ENCODE measurements at regions not wholly inside any gene's neighbourhood (a gene's known extent, or its start where the extent isn't known, plus 50 kb on each side); places are given as distances from the start of the nearest gene placed in this dataset.

GRCh38 chr1:48106049-48106448, 108.9 kb upstream of the TRABD2B start:
- no peak overlapping the region for H3K4me3 ChIP-seq (ENCODE audit: low read length)
- no peaks in the 10 kb centered on the region for H3K27me3 ChIP-seq (ENCODE audit: insufficient read depth, low read length)
- no peak overlapping the region for H3K9ac ChIP-seq (ENCODE audit: low read depth, low read length)
- no peak overlapping the region for H3K27ac ChIP-seq (ENCODE audit: low read length)
- H3K9me3 ChIP-seq (ENCODE audit: insufficient read depth, low read depth, low read length), result no peaks in the 10 kb centered on the region
- no peaks in the 10 kb centered on the region for H3K36me3 ChIP-seq (ENCODE audit: insufficient read depth, low read depth, low read length)
- H3K4me1 ChIP-seq (ENCODE audit: insufficient read depth, low read length), result peaks cover 8% of the 10 kb centered on the region

- H3K27me3 ChIP-seq (ENCODE audit: insufficient read depth, low read length), result no peaks in the 10 kb centered on the region
- no peaks in the 10 kb centered on the region for H3K36me3 ChIP-seq (ENCODE audit: insufficient read depth, low read depth, low read length)
- H3K27ac ChIP-seq (ENCODE audit: low read length), result no peak overlapping the region
- H3K4me3 ChIP-seq (ENCODE audit: low read length), result no peak overlapping the region
- no peak overlapping the region for H3K9ac ChIP-seq (ENCODE audit: low read depth, low read length)
- H3K9me3 ChIP-seq (ENCODE audit: insufficient read depth, low read depth, low read length), result no peaks in the 10 kb centered on the region
- no peaks in the 10 kb centered on the region for H3K4me1 ChIP-seq (ENCODE audit: insufficient read depth, low read length)
Observed at GRCh38 chr1:48105165-48105564, 108.0 kb upstream of the TRABD2B start.

- no peaks in the 10 kb centered on the region for H3K4me1 ChIP-seq (ENCODE audit: insufficient read depth, low read length)
- no peak overlapping the region for H3K4me3 ChIP-seq (ENCODE audit: low read length)
- H3K27ac ChIP-seq (ENCODE audit: low read length), result no peak overlapping the region
- H3K9ac ChIP-seq (ENCODE audit: low read depth, low read length), result no peak overlapping the region
- no peaks in the 10 kb centered on the region for H3K9me3 ChIP-seq (ENCODE audit: insufficient read depth, low read depth, low read length)
- no peaks in the 10 kb centered on the region for H3K27me3 ChIP-seq (ENCODE audit: insufficient read depth, low read length)
- H3K36me3 ChIP-seq (ENCODE audit: insufficient read depth, low read depth, low read length), result no peaks in the 10 kb centered on the region
Observed at GRCh38 chr1:48103495-48103894, 106.3 kb upstream of the TRABD2B start.

GRCh38 chr1:48102766-48103165, 105.6 kb upstream of the TRABD2B start:
- Histone ChIP-seq H3K27me3 (ENCODE audit: insufficient read depth, low read length) (peaks cover 5% of the 10 kb centered on the region), H3K4me1 (ENCODE audit: insufficient read depth, low read length) (no peaks in the 10 kb centered on the region), H3K27ac (ENCODE audit: low read length) (no peak overlapping the region), H3K9me3 (ENCODE audit: insufficient read depth, low read depth, low read length) (no peaks in the 10 kb centered on the region), H3K4me3 (ENCODE audit: low read length) (no peak overlapping the region), H3K9ac (ENCODE audit: low read depth, low read length) (no peak overlapping the region), H3K36me3 (ENCODE audit: insufficient read depth, low read depth, low read length) (no peaks in the 10 kb centered on the region)

GRCh38 chr1:48099072-48099773, 102.0 kb upstream of the TRABD2B start:
- no peak overlapping the region for H3K9ac ChIP-seq (ENCODE audit: low read depth, low read length)
- H3K4me1 ChIP-seq (ENCODE audit: insufficient read depth, low read length), result no peaks in the 10 kb centered on the region
- H3K27ac ChIP-seq (ENCODE audit: low read length), result no peak overlapping the region
- H3K9me3 ChIP-seq (ENCODE audit: insufficient read depth, low read depth, low read length), result no peaks in the 10 kb centered on the region
- peaks cover 14% of the 10 kb centered on the region for H3K27me3 ChIP-seq (ENCODE audit: insufficient read depth, low read length)
- H3K36me3 ChIP-seq (ENCODE audit: insufficient read depth, low read depth, low read length), result no peaks in the 10 kb centered on the region
- H3K4me3 ChIP-seq (ENCODE audit: low read length), result no peak overlapping the region

GRCh38 chr1:48093696-48094528, 96.7 kb upstream of the TRABD2B start:
- H3K36me3 ChIP-seq (ENCODE audit: insufficient read depth, low read depth, low read length), result no peaks in the 10 kb centered on the region
- no peaks in the 10 kb centered on the region for H3K4me1 ChIP-seq (ENCODE audit: insufficient read depth, low read length)
- no peaks in the 10 kb centered on the region for H3K9me3 ChIP-seq (ENCODE audit: insufficient read depth, low read depth, low read length)
- H3K27me3 ChIP-seq (ENCODE audit: insufficient read depth, low read length), result peaks cover 20% of the 10 kb centered on the region
- peak overlapping the region; percentile 25; the same call in 1 of the 2 replicates for H3K4me3 ChIP-seq (ENCODE audit: low read length)
- no peak overlapping the region for H3K9ac ChIP-seq (ENCODE audit: low read depth, low read length)
- no peak overlapping the region for H3K27ac ChIP-seq (ENCODE audit: low read length)

- no peak overlapping the region for H3K9ac ChIP-seq (ENCODE audit: low read depth, low read length)
- peaks cover 19% of the 10 kb centered on the region for H3K27me3 ChIP-seq (ENCODE audit: insufficient read depth, low read length)
- H3K36me3 ChIP-seq (ENCODE audit: insufficient read depth, low read depth, low read length), result no peaks in the 10 kb centered on the region
- no peak overlapping the region for H3K27ac ChIP-seq (ENCODE audit: low read length)
- no peaks in the 10 kb centered on the region for H3K9me3 ChIP-seq (ENCODE audit: insufficient read depth, low read depth, low read length)
- no peaks in the 10 kb centered on the region for H3K4me1 ChIP-seq (ENCODE audit: insufficient read depth, low read length)
- H3K4me3 ChIP-seq (ENCODE audit: low read length), result no peak overlapping the region
Observed at GRCh38 chr1:48093147-48093546, 96.0 kb upstream of the TRABD2B start.

GRCh38 chr1:48092401-48092800, 95.2 kb upstream of the TRABD2B start:
- Histone ChIP-seq H3K4me3 (ENCODE audit: low read length) (no peak overlapping the region), H3K27ac (ENCODE audit: low read length) (no peak overlapping the region)

GRCh38 chr1:48089356-48089891, 92.2 kb upstream of the TRABD2B start:
- Histone ChIP-seq H3K36me3 (ENCODE audit: insufficient read depth, low read depth, low read length) (no peaks in the 10 kb centered on the region), H3K4me3 (ENCODE audit: low read length) (no peak overlapping the region), H3K9ac (ENCODE audit: low read depth, low read length) (no peak overlapping the region), H3K27me3 (ENCODE audit: insufficient read depth, low read length) (peaks cover 6% of the 10 kb centered on the region), H3K9me3 (ENCODE audit: insufficient read depth, low read depth, low read length) (no peaks in the 10 kb centered on the region), H3K4me1 (ENCODE audit: insufficient read depth, low read length) (no peaks in the 10 kb centered on the region), H3K27ac (ENCODE audit: low read length) (no peak overlapping the region)

More at GRCh38 chr1:48092401-48092800, 95.2 kb upstream of the TRABD2B start:
- Histone ChIP-seq H3K4me1 (ENCODE audit: insufficient read depth, low read length) (no peaks in the 10 kb centered on the region), H3K27me3 (ENCODE audit: insufficient read depth, low read length) (peaks cover 11% of the 10 kb centered on the region), H3K9me3 (ENCODE audit: insufficient read depth, low read depth, low read length) (no peaks in the 10 kb centered on the region), H3K9ac (ENCODE audit: low read depth, low read length) (no peak overlapping the region), H3K36me3 (ENCODE audit: insufficient read depth, low read depth, low read length) (no peaks in the 10 kb centered on the region)

- Histone ChIP-seq H3K9me3 (ENCODE audit: insufficient read depth, low read depth, low read length) (no peaks in the 10 kb centered on the region), H3K27ac (ENCODE audit: low read length) (no peak overlapping the region), H3K4me1 (ENCODE audit: insufficient read depth, low read length) (no peaks in the 10 kb centered on the region), H3K36me3 (ENCODE audit: insufficient read depth, low read depth, low read length) (no peaks in the 10 kb centered on the region), H3K27me3 (ENCODE audit: insufficient read depth, low read length) (no peaks in the 10 kb centered on the region), H3K4me3 (ENCODE audit: low read length) (no peak overlapping the region), H3K9ac (ENCODE audit: low read depth, low read length) (no peak overlapping the region)
Observed at GRCh38 chr1:48084826-48085225, 87.6 kb upstream of the TRABD2B start.

GRCh38 chr1:48082271-48082962, 85.2 kb upstream of the TRABD2B start:
- Histone ChIP-seq H3K27ac (ENCODE audit: low read length) (no peak overlapping the region), H3K9ac (ENCODE audit: low read depth, low read length) (no peak overlapping the region), H3K4me3 (ENCODE audit: low read length) (no peak overlapping the region), H3K9me3 (ENCODE audit: insufficient read depth, low read depth, low read length) (no peaks in the 10 kb centered on the region), H3K27me3 (ENCODE audit: insufficient read depth, low read length) (no peaks in the 10 kb centered on the region), H3K4me1 (ENCODE audit: insufficient read depth, low read length) (no peaks in the 10 kb centered on the region), H3K36me3 (ENCODE audit: insufficient read depth, low read depth, low read length) (no peaks in the 10 kb centered on the region)
